Nephron (organoid): ENCODE measurements at regions not wholly inside any gene's neighbourhood (a gene's known extent, or its start where the extent isn't known, plus 50 kb on each side); places are given as distances from the start of the nearest gene placed in this dataset.

Experiments
- H3K27ac Mint-ChIP-seq, 3 experiments: 2 replicates each; pipeline ENCODE4 v1.8.0; 2020; ENCODE audit warnings: mixed read lengths in 3 of 3, mild to moderate bottlenecking in 2 of 3, moderate library complexity in 1 of 3
- H3K27me3 Mint-ChIP-seq: 2 replicates; pipeline ENCODE4 v1.8.0; 2021; ENCODE audit warnings: low read depth, mild to moderate bottlenecking, moderate library complexity, mixed read lengths
- H3K36me3 Mint-ChIP-seq: 2 replicates; pipeline ENCODE4 v1.8.0; 2020; ENCODE audit warnings: low read depth, mixed read lengths
- H3K4me1 Mint-ChIP-seq: 2 replicates; pipeline ENCODE4 v1.8.0; 2020; ENCODE audit warnings: mixed read lengths
- H3K4me3 Mint-ChIP-seq, 3 experiments: 2 replicates each; pipeline ENCODE4 v1.8.0; 2020; ENCODE audit warnings: mild to moderate bottlenecking in 3 of 3, mixed read lengths in 3 of 3, moderate library complexity in 2 of 3
- H3K9me3 Mint-ChIP-seq: 2 replicates; pipeline ENCODE4 v1.8.0; 2020; ENCODE audit warnings: mixed read lengths
- CTCF ChIP-seq, 3 experiments: fragments of 200-600 bp; sonication (generic); IDR thresholded peaks; one replicate each; pipeline ENCODE4 v1.5.0; 2021; ENCODE audit warnings: antibody characterized with exemption in 3 of 3; ENCODE audit not compliant: unreplicated experiment in 3 of 3

- no peaks in the 10 kb centered on the region for H3K4me1 Mint-ChIP-seq
- no peaks in the 10 kb centered on the region for H3K36me3 Mint-ChIP-seq
- no peak for TF ChIP-seq CTCF (IDR thresholded peaks at IDR 0.05; ENCODE audit: unreplicated experiment in 3 of 3)
Observed at GRCh38 chr14:79937433-79937832, 273.9 kb downstream of the DIO2 start.

GRCh38 chr14:79924551-79924950 lies 286.8 kb downstream of the DIO2 start:
- H3K4me3 Mint-ChIP-seq: no peak overlapping the region

More at GRCh38 chr14:79937433-79937832, 273.9 kb downstream of the DIO2 start:
- H3K27ac Mint-ChIP-seq: no peak overlapping the region
- no peaks in the 10 kb centered on the region for H3K27me3 Mint-ChIP-seq
- no peak overlapping the region for H3K4me3 Mint-ChIP-seq
- H3K9me3 Mint-ChIP-seq: peaks cover 3% of the 10 kb centered on the region

GRCh38 chr14:79920180-79920692 lies 291.1 kb downstream of the DIO2 start:
- TF ChIP-seq CTCF (IDR thresholded peaks at IDR 0.05; ENCODE audit: unreplicated experiment in 3 of 3): no peak
- Mint-ChIP-seq H3K4me1 (no peaks in the 10 kb centered on the region), H3K36me3 (peaks cover 3% of the 10 kb centered on the region), H3K4me3 (no peak overlapping the region), H3K27ac (no peak overlapping the region), H3K9me3 (peaks cover 26% of the 10 kb centered on the region), H3K27me3 (peaks cover 7% of the 10 kb centered on the region)

More at GRCh38 chr14:79924551-79924950, 286.8 kb downstream of the DIO2 start:
- no peak overlapping the region for H3K27ac Mint-ChIP-seq
- peaks cover 22% of the 10 kb centered on the region for H3K9me3 Mint-ChIP-seq
- TF ChIP-seq CTCF (IDR thresholded peaks at IDR 0.05; ENCODE audit: unreplicated experiment in 3 of 3): no peak
- H3K27me3 Mint-ChIP-seq: peaks cover 7% of the 10 kb centered on the region
- no peaks in the 10 kb centered on the region for H3K4me1 Mint-ChIP-seq
- H3K36me3 Mint-ChIP-seq: peaks cover 3% of the 10 kb centered on the region
